ENCODE measurements at regions not wholly inside any gene's neighbourhood (a gene's known extent, or its start where the extent isn't known, plus 50 kb on each side); places are given as distances from the start of the nearest gene placed in this dataset.

GRCh38 chr17:70288540-70289290 lies 119.4 kb downstream of the KCNJ2 start:
- Histone ChIP-seq H3K27ac (ENCODE audit: low read length in 2 of 2) (no peak overlapping the region), H3K27me3 (replicated peaks in 1 of 4; ENCODE audit: control extremely low read depth in 1 of 4, control insufficient read depth in 3 of 4, insufficient read depth in 4 of 4, low read length in 3 of 4) (no peaks in the 10 kb centered on the region), H3K4me3 (ENCODE audit: control extremely low read depth in 1 of 5, extremely low read depth in 1 of 5, insufficient read depth in 1 of 5, low read depth in 2 of 5, low read length in 4 of 5) (no peak overlapping the region), H3K79me2 (ENCODE audit: control insufficient read depth, insufficient read depth, low read length) (no peaks in the 10 kb centered on the region), H3K4me1 (ENCODE audit: control insufficient read depth in 2 of 2, insufficient read depth in 2 of 2, low read length in 2 of 2) (no peaks in the 10 kb centered on the region), H2AFZ (ENCODE audit: insufficient read depth, low read depth, low read length, poor library complexity, severe bottlenecking) (no peak overlapping the region), H4K20me1 (ENCODE audit: control insufficient read depth, insufficient read depth, low read length, poor library complexity, severe bottlenecking) (no peaks in the 10 kb centered on the region), H3K9ac (ENCODE audit: low read length) (no peak overlapping the region), H3K9me3 (ENCODE audit: control extremely low read depth in 1 of 3, control insufficient read depth in 2 of 3, insufficient read depth in 1 of 3, low read length in 2 of 3) (no peaks in the 10 kb centered on the region), H3K4me2 (replicated peaks; ENCODE audit: low read depth, low read length, poor library complexity, severe bottlenecking) (no peak overlapping the region), H3K36me3 (replicated peaks in 1 of 2; ENCODE audit: control extremely low read depth in 1 of 2, control insufficient read depth in 1 of 2, extremely low read depth in 1 of 2, insufficient read depth in 2 of 2, low read length in 1 of 2) (no peaks in the 10 kb centered on the region)
- peaks cover 2% of the 10 kb centered on the region for H3K9me3 Mint-ChIP-seq (ENCODE audit: insufficient read depth)
- ChIA-PET POLR2A (no interaction called here), CTCF (no interaction called here)
- no CpG with 5 or more reads among the region's 3 CpGs for WGBS (ENCODE audit: insufficient coverage)
- no peaks in the 10 kb centered on the region for H3K27me3 Mint-ChIP-seq
- no peak overlapping the region for H3K4me3 Mint-ChIP-seq
- DNase-seq, result no peak
- H3K27ac Mint-ChIP-seq, result no peak overlapping the region
- H3K4me1 Mint-ChIP-seq, result no peaks in the 10 kb centered on the region
- intact Hi-C loops (cut with micrococcal nuclease), result no loop called here
- TF ChIP-seq CTCF (IDR thresholded peaks at IDR 0.05) (no peak), EZH2 (IDR thresholded peaks at IDR 0.05; ENCODE audit: borderline replicate concordance, insufficient read depth, low read depth, low read length, poor library complexity, severe bottlenecking) (no peak)
- ATAC-seq (ENCODE audit: low read depth), result no peak

- no peaks in the 10 kb centered on the region for H3K36me3 ChIP-seq (replicated peaks in 1 of 2; ENCODE audit: control extremely low read depth in 1 of 2, control insufficient read depth in 1 of 2, extremely low read depth in 1 of 2, insufficient read depth in 2 of 2, low read length in 1 of 2)
- H3K4me2 ChIP-seq (replicated peaks; ENCODE audit: low read depth, low read length, poor library complexity, severe bottlenecking), result no peak overlapping the region
- H3K27me3 ChIP-seq (replicated peaks in 1 of 4; ENCODE audit: control extremely low read depth in 1 of 4, control insufficient read depth in 3 of 4, insufficient read depth in 4 of 4, low read length in 3 of 4), result no peaks in the 10 kb centered on the region
- Mint-ChIP-seq H3K27ac (no peak overlapping the region), H3K9me3 (ENCODE audit: insufficient read depth) (peaks cover 6% of the 10 kb centered on the region), H3K27me3 (no peaks in the 10 kb centered on the region), H3K4me3 (no peak overlapping the region), H3K4me1 (no peaks in the 10 kb centered on the region)
- H3K9me3 ChIP-seq (ENCODE audit: control extremely low read depth in 1 of 3, control insufficient read depth in 2 of 3, insufficient read depth in 1 of 3, low read length in 2 of 3), result no peaks in the 10 kb centered on the region
- H2AFZ ChIP-seq (ENCODE audit: insufficient read depth, low read depth, low read length, poor library complexity, severe bottlenecking), result no peak overlapping the region
- no peak for DNase-seq
- H3K4me3 ChIP-seq (ENCODE audit: control extremely low read depth in 1 of 5, extremely low read depth in 1 of 5, insufficient read depth in 1 of 5, low read depth in 2 of 5, low read length in 4 of 5), result no peak overlapping the region
- no peak overlapping the region for H3K27ac ChIP-seq (ENCODE audit: low read length in 2 of 2)
- no peaks in the 10 kb centered on the region for H4K20me1 ChIP-seq (ENCODE audit: control insufficient read depth, insufficient read depth, low read length, poor library complexity, severe bottlenecking)
- WGBS (ENCODE audit: insufficient coverage), result no CpG with 5 or more reads among the region's 2 CpGs
- TF ChIP-seq EZH2 (IDR thresholded peaks at IDR 0.05; ENCODE audit: borderline replicate concordance, insufficient read depth, low read depth, low read length, poor library complexity, severe bottlenecking) (no peak), CTCF (IDR thresholded peaks at IDR 0.05) (no peak)
- CTCF ChIA-PET, result no interaction called here
- no peaks in the 10 kb centered on the region for H3K79me2 ChIP-seq (ENCODE audit: control insufficient read depth, insufficient read depth, low read length)
- H3K9ac ChIP-seq (ENCODE audit: low read length), result no peak overlapping the region
- H3K4me1 ChIP-seq (ENCODE audit: control insufficient read depth in 2 of 2, insufficient read depth in 2 of 2, low read length in 2 of 2), result no peaks in the 10 kb centered on the region
- intact Hi-C loops (cut with micrococcal nuclease), result no loop called here
- no peak for ATAC-seq (ENCODE audit: low read depth)
- POLR2A ChIA-PET, result no interaction called here
Observed at GRCh38 chr17:70290770-70291169, 121.4 kb downstream of the KCNJ2 start.

Data from B cell (primary cell).